VCaP (cell line): ENCODE measurements at regions not wholly inside any gene's neighbourhood (a gene's known extent, or its start where the extent isn't known, plus 50 kb on each side); places are given as distances from the start of the nearest gene placed in this dataset.
A peak's percentile ranks its signal among the peaks of the same experiment; 100 is the strongest.

Experiments used
- H3K27ac ChIP-seq: fragments of 450-650 bp; 2 replicates; pipeline ENCODE4 v1.5.1; 2017
- CTCF ChIP-seq: fragments of 450-650 bp; conservative IDR thresholded peaks from 2 replicates; pipeline ENCODE4 v1.5.1; 2017; ENCODE audit warnings: mild to moderate bottlenecking, moderate library complexity

- no peak for TF ChIP-seq CTCF
- H3K27ac ChIP-seq, result no peak overlapping the region
Measured at GRCh38 chr2:7497178-7497577, 580.0 kb downstream of the RNF144A start.

GRCh38 chr2:7499018-7499417 lies 581.8 kb downstream of the RNF144A start:
- H3K27ac ChIP-seq, result no peak overlapping the region
- TF ChIP-seq CTCF, result no peak

GRCh38 chr2:7502336-7502735 lies 585.1 kb downstream of the RNF144A start:
- H3K27ac ChIP-seq, result no peak overlapping the region
- no peak for TF ChIP-seq CTCF

GRCh38 chr2:7508296-7508943 lies 591.2 kb downstream of the RNF144A start:
- TF ChIP-seq CTCF, result no peak
- H3K27ac ChIP-seq, result no peak overlapping the region

GRCh38 chr2:7510353-7510752 lies 593.1 kb downstream of the RNF144A start:
- 0 out of 2 replicates have a peak, but pooled peaks have one; percentile 11 for TF ChIP-seq CTCF
- no peak overlapping the region for H3K27ac ChIP-seq

GRCh38 chr2:7513834-7514233 lies 596.6 kb downstream of the RNF144A start:
- no peak overlapping the region for H3K27ac ChIP-seq
- no peak for TF ChIP-seq CTCF

GRCh38 chr2:7515327-7515726 lies 598.1 kb downstream of the RNF144A start:
- no peak for TF ChIP-seq CTCF
- no peak overlapping the region for H3K27ac ChIP-seq
